ENCODE measurements at regions not wholly inside any gene's neighbourhood (a gene's known extent, or its start where the extent isn't known, plus 50 kb on each side); places are given as distances from the start of the nearest gene placed in this dataset.
"Not testable (repeated sequence)": the region's sequence is repeated elsewhere in the genome, so short reads cannot be mapped to it uniquely, and the experiment has no call there.

GRCh38 chr12:131216587-131216986 is 262.9 kb downstream of the ADGRD1 start:
- H3K9me3 ChIP-seq (ENCODE audit: control insufficient read depth, insufficient read depth, low read length); H3K27ac ChIP-seq (ENCODE audit: low read depth, low read length); H3K36me3 ChIP-seq (ENCODE audit: control insufficient read depth, insufficient read depth, low read length); H3K27me3 ChIP-seq (ENCODE audit: control insufficient read depth, insufficient read depth, low read length); H3K9ac ChIP-seq (ENCODE audit: low read depth, low read length); H3K4me3 ChIP-seq (ENCODE audit: low read depth, low read length): not testable (repeated sequence)
- H3K4me1 ChIP-seq (ENCODE audit: control insufficient read depth, insufficient read depth, low read length): peaks cover 15% of the 10 kb centered on the region

GRCh38 chr12:131217024-131217586 is 263.4 kb downstream of the ADGRD1 start:
- peaks cover 15% of the 10 kb centered on the region for H3K4me1 ChIP-seq (ENCODE audit: control insufficient read depth, insufficient read depth, low read length)
- peaks cover 4% of the 10 kb centered on the region for H3K9me3 ChIP-seq (ENCODE audit: control insufficient read depth, insufficient read depth, low read length)
- H3K36me3 ChIP-seq (ENCODE audit: control insufficient read depth, insufficient read depth, low read length): no peaks in the 10 kb centered on the region
- H3K27ac ChIP-seq (ENCODE audit: low read depth, low read length): no peak overlapping the region
- no peak overlapping the region for H3K9ac ChIP-seq (ENCODE audit: low read depth, low read length)
- H3K4me3 ChIP-seq (ENCODE audit: low read depth, low read length): no peak overlapping the region
- H3K27me3 ChIP-seq (ENCODE audit: control insufficient read depth, insufficient read depth, low read length): no peaks in the 10 kb centered on the region; the same call in 1 of the 2 replicates

- H3K9ac ChIP-seq (ENCODE audit: low read depth, low read length): no peak overlapping the region
- no peaks in the 10 kb centered on the region; the same call in 1 of the 2 replicates for H3K9me3 ChIP-seq (ENCODE audit: control insufficient read depth, insufficient read depth, low read length)
- H3K27me3 ChIP-seq (ENCODE audit: control insufficient read depth, insufficient read depth, low read length): no peaks in the 10 kb centered on the region; the same call in 1 of the 2 replicates
- H3K36me3 ChIP-seq (ENCODE audit: control insufficient read depth, insufficient read depth, low read length): no peaks in the 10 kb centered on the region
- H3K27ac ChIP-seq (ENCODE audit: low read depth, low read length): no peak overlapping the region
- no peak overlapping the region; the same call in 1 of the 2 replicates for H3K4me3 ChIP-seq (ENCODE audit: low read depth, low read length)
- peaks cover 15% of the 10 kb centered on the region for H3K4me1 ChIP-seq (ENCODE audit: control insufficient read depth, insufficient read depth, low read length)
Measured at GRCh38 chr12:131218026-131218922, 264.6 kb downstream of the ADGRD1 start.

- Histone ChIP-seq H3K9ac (ENCODE audit: low read depth, low read length) (no peak overlapping the region), H3K4me3 (ENCODE audit: low read depth, low read length) (no peak overlapping the region), H3K36me3 (ENCODE audit: control insufficient read depth, insufficient read depth, low read length) (no peaks in the 10 kb centered on the region), H3K4me1 (ENCODE audit: control insufficient read depth, insufficient read depth, low read length) (peaks cover 15% of the 10 kb centered on the region), H3K9me3 (ENCODE audit: control insufficient read depth, insufficient read depth, low read length) (no peaks in the 10 kb centered on the region), H3K27me3 (ENCODE audit: control insufficient read depth, insufficient read depth, low read length) (no peaks in the 10 kb centered on the region; the same call in 1 of the 2 replicates), H3K27ac (ENCODE audit: low read depth, low read length) (no peak overlapping the region)
Measured at GRCh38 chr12:131218923-131219669, 265.4 kb downstream of the ADGRD1 start.

- Histone ChIP-seq H3K27ac (ENCODE audit: low read depth, low read length) (no peak overlapping the region), H3K9ac (ENCODE audit: low read depth, low read length) (no peak overlapping the region)
Measured at GRCh38 chr12:131219670-131220330, 266.1 kb downstream of the ADGRD1 start.

GRCh38 chr12:131220331-131220685 is 266.6 kb downstream of the ADGRD1 start:
- Histone ChIP-seq H3K27me3 (ENCODE audit: control insufficient read depth, insufficient read depth, low read length) (no peaks in the 10 kb centered on the region; the same call in 1 of the 2 replicates), H3K27ac (ENCODE audit: low read depth, low read length) (no peak overlapping the region), H3K4me1 (ENCODE audit: control insufficient read depth, insufficient read depth, low read length) (peaks cover 15% of the 10 kb centered on the region), H3K4me3 (ENCODE audit: low read depth, low read length) (no peak overlapping the region), H3K9me3 (ENCODE audit: control insufficient read depth, insufficient read depth, low read length) (no peaks in the 10 kb centered on the region), H3K36me3 (ENCODE audit: control insufficient read depth, insufficient read depth, low read length) (no peaks in the 10 kb centered on the region), H3K9ac (ENCODE audit: low read depth, low read length) (no peak overlapping the region)

More at GRCh38 chr12:131219670-131220330, 266.1 kb downstream of the ADGRD1 start:
- H3K36me3 ChIP-seq (ENCODE audit: control insufficient read depth, insufficient read depth, low read length): no peaks in the 10 kb centered on the region
- H3K27me3 ChIP-seq (ENCODE audit: control insufficient read depth, insufficient read depth, low read length): no peaks in the 10 kb centered on the region; the same call in 1 of the 2 replicates
- no peak overlapping the region for H3K4me3 ChIP-seq (ENCODE audit: low read depth, low read length)
- no peaks in the 10 kb centered on the region for H3K9me3 ChIP-seq (ENCODE audit: control insufficient read depth, insufficient read depth, low read length)
- peaks cover 15% of the 10 kb centered on the region for H3K4me1 ChIP-seq (ENCODE audit: control insufficient read depth, insufficient read depth, low read length)

- no peaks in the 10 kb centered on the region for H3K36me3 ChIP-seq (ENCODE audit: control insufficient read depth, insufficient read depth, low read length)
- H3K9me3 ChIP-seq (ENCODE audit: control insufficient read depth, insufficient read depth, low read length): no peaks in the 10 kb centered on the region
- no peak overlapping the region for H3K9ac ChIP-seq (ENCODE audit: low read depth, low read length)
- no peak overlapping the region for H3K27ac ChIP-seq (ENCODE audit: low read depth, low read length)
- H3K27me3 ChIP-seq (ENCODE audit: control insufficient read depth, insufficient read depth, low read length): no peaks in the 10 kb centered on the region; the same call in 1 of the 2 replicates
- peaks cover 15% of the 10 kb centered on the region for H3K4me1 ChIP-seq (ENCODE audit: control insufficient read depth, insufficient read depth, low read length)
- H3K4me3 ChIP-seq (ENCODE audit: low read depth, low read length): no peak overlapping the region
Measured at GRCh38 chr12:131221061-131221956, 267.6 kb downstream of the ADGRD1 start.

GRCh38 chr12:131221957-131222328 is 268.2 kb downstream of the ADGRD1 start:
- no peak overlapping the region for H3K4me3 ChIP-seq (ENCODE audit: low read depth, low read length)
- H3K4me1 ChIP-seq (ENCODE audit: control insufficient read depth, insufficient read depth, low read length): peaks cover 15% of the 10 kb centered on the region
- no peaks in the 10 kb centered on the region for H3K36me3 ChIP-seq (ENCODE audit: control insufficient read depth, insufficient read depth, low read length)
- no peak overlapping the region for H3K9ac ChIP-seq (ENCODE audit: low read depth, low read length)
- no peak overlapping the region for H3K27ac ChIP-seq (ENCODE audit: low read depth, low read length)
- H3K9me3 ChIP-seq (ENCODE audit: control insufficient read depth, insufficient read depth, low read length): no peaks in the 10 kb centered on the region
- H3K27me3 ChIP-seq (ENCODE audit: control insufficient read depth, insufficient read depth, low read length): no peaks in the 10 kb centered on the region; the same call in 1 of the 2 replicates

GRCh38 chr12:131222329-131223139 is 268.8 kb downstream of the ADGRD1 start:
- no peaks in the 10 kb centered on the region for H3K9me3 ChIP-seq (ENCODE audit: control insufficient read depth, insufficient read depth, low read length)
- no peaks in the 10 kb centered on the region for H3K36me3 ChIP-seq (ENCODE audit: control insufficient read depth, insufficient read depth, low read length)
- H3K27me3 ChIP-seq (ENCODE audit: control insufficient read depth, insufficient read depth, low read length): no peaks in the 10 kb centered on the region; the same call in 1 of the 2 replicates
- H3K4me1 ChIP-seq (ENCODE audit: control insufficient read depth, insufficient read depth, low read length): peaks cover 15% of the 10 kb centered on the region
- H3K27ac ChIP-seq (ENCODE audit: low read depth, low read length): no peak overlapping the region
- H3K4me3 ChIP-seq (ENCODE audit: low read depth, low read length): no peak overlapping the region
- no peak overlapping the region for H3K9ac ChIP-seq (ENCODE audit: low read depth, low read length)

Data from HUES48 (cell line).